GM12878 (cell line): ENCODE measurements at regions not wholly inside any gene's neighbourhood (a gene's known extent, or its start where the extent isn't known, plus 50 kb on each side); places are given as distances from the start of the nearest gene placed in this dataset.

Experiments used
- CREM ChIP-seq: IDR thresholded peaks from 2 replicates; pipeline ENCODE4 v1.6.1; 2014; ENCODE audit warnings: antibody characterized with exemption, low read depth
- ZZZ3 ChIP-seq: IDR thresholded peaks from 2 replicates; pipeline ENCODE4 v1.6.1; 2011; ENCODE audit warnings: low read depth; ENCODE audit not compliant: control insufficient read depth, insufficient read length

DNA sequence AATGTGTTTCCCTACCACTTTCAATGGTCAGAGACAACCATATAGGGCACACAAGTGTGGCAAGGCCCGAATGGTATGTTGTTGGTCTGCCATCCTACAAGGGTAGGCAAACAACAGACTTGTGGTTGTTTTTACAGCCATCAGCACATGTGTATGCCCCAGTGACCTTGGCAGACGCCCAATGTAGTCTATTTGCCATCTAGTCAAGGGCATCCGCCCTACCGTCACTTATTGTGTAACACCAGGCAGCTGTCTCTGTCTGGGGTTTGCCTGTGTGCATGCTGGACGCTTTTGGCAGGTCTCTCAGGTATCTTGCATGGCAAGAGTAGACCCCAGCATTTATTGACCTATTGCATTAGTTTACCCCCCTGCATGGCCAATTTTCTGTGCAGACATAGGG, 1145.5 kb upstream of the POU3F4 start:
- TF ChIP-seq CREM (no peak), ZZZ3 (no peak)
